Liver (tissue), 8 donors: ENCODE measurements at regions not wholly inside any gene's neighbourhood (a gene's known extent, or its start where the extent isn't known, plus 50 kb on each side); places are given as distances from the start of the nearest gene placed in this dataset.
"Not testable (repeated sequence)": the region's sequence is repeated elsewhere in the genome, so short reads cannot be mapped to it uniquely, and the experiment has no call there.

Experiments used
- DNase-seq: peaks from one replicate; pipeline ENCODE4 v3.0.0-alpha.2; 2017; ENCODE audit warnings: low spot score
- H3K27ac ChIP-seq, 2 donors: one replicate each; pipeline ENCODE4 v1.7.0; 2013; ENCODE audit warnings: inconsistent platforms in 2 of 2, low read length in 2 of 2, control low read depth in 1 of 2, low read depth in 1 of 2, mild to moderate bottlenecking in 1 of 2
- H3K27me3 ChIP-seq, 4 donors: one replicate each; pipeline versions ENCODE4 v1.6.1 to v1.7.0; 2013; ENCODE audit warnings: low read length in 3 of 4, inconsistent platforms in 1 of 4, mild to moderate bottlenecking in 1 of 4, moderate library complexity in 1 of 4; ENCODE audit not compliant: control insufficient read depth in 4 of 4, insufficient read depth in 4 of 4
- H3K36me3 ChIP-seq, 4 donors: one replicate each; pipeline versions ENCODE4 v1.6.1 to v1.7.0; 2013; ENCODE audit warnings: low read length in 3 of 4, mild to moderate bottlenecking in 3 of 4, low read depth in 1 of 4, moderate library complexity in 1 of 4; ENCODE audit not compliant: control insufficient read depth in 4 of 4, insufficient read depth in 3 of 4
- H3K4me1 ChIP-seq, 4 donors: one replicate each; pipeline versions ENCODE4 v1.6.1 to v1.7.0; 2013; ENCODE audit warnings: low read length in 3 of 4, mild to moderate bottlenecking in 3 of 4, moderate library complexity in 1 of 4; ENCODE audit not compliant: control insufficient read depth in 4 of 4, insufficient read depth in 4 of 4
- H3K4me3 ChIP-seq, 3 donors: one replicate each; pipeline versions ENCODE4 v1.6.1 to v1.7.0; 2013; ENCODE audit warnings: low read length in 3 of 3, control low read depth in 1 of 3, low read depth in 1 of 3, mild to moderate bottlenecking in 1 of 3
- H3K9ac ChIP-seq, 2 donors: one replicate each; pipeline ENCODE4 v1.7.0; 2013; ENCODE audit warnings: low read length in 2 of 2, mild to moderate bottlenecking in 2 of 2, moderate library complexity in 2 of 2, control low read depth in 1 of 2, low read depth in 1 of 2
- H3K9me3 ChIP-seq, 4 donors: one replicate each; pipeline versions ENCODE4 v1.6.1 to v1.7.0; 2013; ENCODE audit warnings: low read length in 3 of 4; ENCODE audit not compliant: control insufficient read depth in 4 of 4
- CTCF ChIP-seq: fragments of 150-350 bp; IDR thresholded peaks from 2 replicates; pipeline ENCODE4 v1.5.1; 2017; ENCODE audit warnings: improper control_type of control experiment, low read depth, low read length; ENCODE audit not compliant: missing input control
- FOXA2 ChIP-seq: IDR thresholded peaks from 2 replicates; pipeline ENCODE4 v1.6.1; 2016; ENCODE audit warnings: antibody characterized with exemption
- GABPA ChIP-seq, 2 donors: IDR thresholded peaks in 1 of 2; conservative IDR thresholded peaks in 1 of 2; 2 replicates each; pipeline ENCODE4 v1.6.1; 2016; ENCODE audit warnings: antibody characterized with exemption in 2 of 2, mild to moderate bottlenecking in 1 of 2, moderate library complexity in 1 of 2
- HNF4A ChIP-seq, 2 donors: conservative IDR thresholded peaks; 2 replicates each; pipeline ENCODE4 v1.6.1; 2016; ENCODE audit warnings: antibody characterized with exemption in 2 of 2, mild to moderate bottlenecking in 2 of 2
- JUND ChIP-seq, 2 donors: IDR thresholded peaks; 2 replicates each; pipeline ENCODE4 v1.6.1; 2016; ENCODE audit warnings: antibody characterized with exemption in 2 of 2
- MAX ChIP-seq: IDR thresholded peaks from 2 replicates; pipeline ENCODE4 v1.6.1; 2016; ENCODE audit warnings: antibody characterized with exemption
- NR2F2 ChIP-seq: IDR thresholded peaks from 2 replicates; pipeline ENCODE4 v1.6.1; 2016; ENCODE audit warnings: antibody characterized with exemption
- RAD21 ChIP-seq, 2 donors: IDR thresholded peaks; 2 replicates each; pipeline ENCODE4 v1.6.1; 2016; ENCODE audit warnings: antibody characterized with exemption in 2 of 2, mild to moderate bottlenecking in 2 of 2
- RXRA ChIP-seq, 2 donors: IDR thresholded peaks; 2 replicates each; pipeline ENCODE4 v1.6.1; 2017 to 2018; ENCODE audit warnings: antibody characterized with exemption in 2 of 2, mild to moderate bottlenecking in 1 of 2
- SP1 ChIP-seq: IDR thresholded peaks from 2 replicates; pipeline ENCODE4 v1.6.1; 2018; ENCODE audit warnings: antibody characterized with exemption, mild to moderate bottlenecking
- TAF1 ChIP-seq: conservative IDR thresholded peaks from 2 replicates; pipeline ENCODE4 v1.6.1; 2016; ENCODE audit warnings: antibody characterized with exemption, mild to moderate bottlenecking
- YY1 ChIP-seq: IDR thresholded peaks from 2 replicates; pipeline ENCODE4 v1.6.1; 2016; ENCODE audit warnings: antibody characterized with exemption, mild to moderate bottlenecking
- WGBS: extraction: QIAGEN DNeasy Blood & Tissue Kit; methylation state at CpG from one replicate; pipeline ENCODE4 v1.1.7; 2013; 5-methylcytosine and 5-hydroxymethylcytosine counted together
- donor health status: healthy.
- donor health status: healthy.
- donor health status: healthy.
- donor health status: healthy.
- donor health status: healthy.

- Histone ChIP-seq H3K36me3 (no peaks in the 10 kb centered on the region), H3K9ac (no peak overlapping the region), H3K4me1 (no peaks in the 10 kb centered on the region), H3K27ac (no peak overlapping the region), H3K27me3 (no peaks in the 10 kb centered on the region), H3K4me3 (no peak overlapping the region), H3K9me3 (no peaks in the 10 kb centered on the region)
- TF ChIP-seq GABPA (IDR thresholded peaks at IDR 0.05 in 1 of 2, conservative IDR thresholded peaks at IDR 0.05 in 1 of 2) (no peak), HNF4A (conservative IDR thresholded peaks at IDR 0.05) (no peak), NR2F2 (no peak), CTCF (no peak)
- 57% methylated on average over 4 of the region's 4 CpGs for WGBS
- no peak for DNase-seq
These were observed 341.4 kb downstream of the DHRSX start for GRCh38 chrX:2159393-2159792.

- no peak overlapping the region for H3K27ac ChIP-seq
- TF ChIP-seq YY1 (no peak), RAD21 (IDR thresholded peaks at IDR 0.05) (no peak), JUND (IDR thresholded peaks at IDR 0.05) (no peak), NR2F2 (no peak), RXRA (IDR thresholded peaks at IDR 0.05) (no peak), HNF4A (conservative IDR thresholded peaks at IDR 0.05) (no peak), FOXA2 (no peak), CTCF (no peak), MAX (no peak), TAF1 (no peak), SP1 (no peak)
- H3K4me3 ChIP-seq = no peak overlapping the region
- no peak for DNase-seq
- H3K4me1 ChIP-seq = no peaks in the 10 kb centered on the region
- H3K9ac ChIP-seq = no peak overlapping the region
- 88% methylated on average over 3 of the region's 3 CpGs for WGBS
- peaks cover 0 to 7% (median under 1%) of the 10 kb centered on the region in 4 donors for H3K9me3 ChIP-seq
- H3K27me3 ChIP-seq = no peaks in the 10 kb centered on the region
- H3K36me3 ChIP-seq = no peaks in the 10 kb centered on the region
These were observed 350.1 kb downstream of the DHRSX start for GRCh38 chrX:2150722-2151121.

- not testable (repeated sequence) for DNase-seq, H3K27ac ChIP-seq, H3K27me3 ChIP-seq, H3K9me3 ChIP-seq, H3K4me1 ChIP-seq, H3K4me3 ChIP-seq, H3K36me3 ChIP-seq, H3K9ac ChIP-seq
- WGBS = 96% methylated on average over 2 of the region's 2 CpGs
These were observed 350.8 kb downstream of the DHRSX start for GRCh38 chrX:2150014-2150413.

- not testable (repeated sequence) for H3K9ac ChIP-seq, H3K9me3 ChIP-seq, H3K27me3 ChIP-seq, H3K4me3 ChIP-seq, H3K27ac ChIP-seq, H3K4me1 ChIP-seq, DNase-seq, H3K36me3 ChIP-seq
- WGBS = 90% methylated on average over 3 of the region's 3 CpGs
These were observed 351.7 kb downstream of the DHRSX start for GRCh38 chrX:2149055-2149454.
